Calu3 (cell line): ENCODE measurements at regions not wholly inside any gene's neighbourhood (a gene's known extent, or its start where the extent isn't known, plus 50 kb on each side); places are given as distances from the start of the nearest gene placed in this dataset.

ENCODE experiments used
- BruUV-seq: library from RNA; stranded (reverse); fragments of 400-500 nt; replicated peaks from 2 replicates; lab custom pipeline; 2021; lab: Mats Ljungman, UMichigan
- CTCF ChIA-PET: fragments of 300-600 bp; sonication (Branson Sonifier 250); formaldehyde crosslinking; loops from one replicate; lab custom pipeline; 2022; ENCODE audit warnings: antibody characterized with exemption; lab: Charles Lee
- DNase-seq: peaks from one replicate; pipeline ENCODE4 v3.0.0; 2022
- H3K27ac Mint-ChIP-seq: one replicate; pipeline ENCODE4 v1.8.0; 2022; ENCODE audit warnings: mixed read lengths; ENCODE audit not compliant: unreplicated experiment
- H3K27me3 Mint-ChIP-seq: one replicate; pipeline ENCODE4 v1.8.0; 2022; ENCODE audit warnings: mixed read lengths; ENCODE audit not compliant: unreplicated experiment
- H3K36me3 Mint-ChIP-seq: one replicate; pipeline ENCODE4 v1.8.0; 2022; ENCODE audit warnings: mild to moderate bottlenecking, moderate library complexity, mixed read lengths; ENCODE audit not compliant: insufficient read depth, unreplicated experiment
- H3K4me1 Mint-ChIP-seq: one replicate; pipeline ENCODE4 v1.8.0; 2022; ENCODE audit warnings: mild to moderate bottlenecking, low read depth, mixed read lengths; ENCODE audit not compliant: unreplicated experiment
- H3K4me3 Mint-ChIP-seq: one replicate; pipeline ENCODE4 v1.8.0; 2022; ENCODE audit warnings: mild to moderate bottlenecking, low read depth, moderate library complexity, mixed read lengths; ENCODE audit not compliant: unreplicated experiment
- H3K9me3 Mint-ChIP-seq: one replicate; pipeline ENCODE4 v1.8.0; 2022; ENCODE audit warnings: low read depth, mixed read lengths; ENCODE audit not compliant: unreplicated experiment
- intact Hi-C: fragments of 100-400 bp; cut with micrococcal nuclease; formaldehyde crosslinking; loops from one replicate; pipeline ENCODE4 v1.10.0; 2022; ENCODE audit not compliant: unreplicated experiment
- TF ChIP-seq, protein P1 (sequence below): fragments of 200-600 bp; IDR thresholded peaks from one replicate; pipeline ENCODE4 v1.8.0; 2022; ENCODE audit warnings: antibody characterized with exemption; ENCODE audit not compliant: unreplicated experiment

- BruUV-seq: no TSS peak
- Mint-ChIP-seq H3K9me3 (no peaks in the 10 kb centered on the region), H3K27me3 (no peaks in the 10 kb centered on the region), H3K36me3 (no peaks in the 10 kb centered on the region), H3K4me1 (no peaks in the 10 kb centered on the region), H3K4me3 (no peak overlapping the region), H3K27ac (no peak overlapping the region)
- CTCF ChIA-PET: no interaction called here
- no peak for DNase-seq
- TF ChIP-seq, protein P1, sequence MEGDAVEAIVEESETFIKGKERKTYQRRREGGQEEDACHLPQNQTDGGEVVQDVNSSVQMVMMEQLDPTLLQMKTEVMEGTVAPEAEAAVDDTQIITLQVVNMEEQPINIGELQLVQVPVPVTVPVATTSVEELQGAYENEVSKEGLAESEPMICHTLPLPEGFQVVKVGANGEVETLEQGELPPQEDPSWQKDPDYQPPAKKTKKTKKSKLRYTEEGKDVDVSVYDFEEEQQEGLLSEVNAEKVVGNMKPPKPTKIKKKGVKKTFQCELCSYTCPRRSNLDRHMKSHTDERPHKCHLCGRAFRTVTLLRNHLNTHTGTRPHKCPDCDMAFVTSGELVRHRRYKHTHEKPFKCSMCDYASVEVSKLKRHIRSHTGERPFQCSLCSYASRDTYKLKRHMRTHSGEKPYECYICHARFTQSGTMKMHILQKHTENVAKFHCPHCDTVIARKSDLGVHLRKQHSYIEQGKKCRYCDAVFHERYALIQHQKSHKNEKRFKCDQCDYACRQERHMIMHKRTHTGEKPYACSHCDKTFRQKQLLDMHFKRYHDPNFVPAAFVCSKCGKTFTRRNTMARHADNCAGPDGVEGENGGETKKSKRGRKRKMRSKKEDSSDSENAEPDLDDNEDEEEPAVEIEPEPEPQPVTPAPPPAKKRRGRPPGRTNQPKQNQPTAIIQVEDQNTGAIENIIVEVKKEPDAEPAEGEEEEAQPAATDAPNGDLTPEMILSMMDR: no peak
- intact Hi-C loops: no loop called here
Measured at GRCh38 chr4:120236873-120237272, 170.2 kb upstream of the MAD2L1 start.

- intact Hi-C loops: no loop called here
- Mint-ChIP-seq H3K27ac (no peak overlapping the region), H3K4me1 (no peaks in the 10 kb centered on the region), H3K4me3 (no peak overlapping the region), H3K27me3 (no peaks in the 10 kb centered on the region), H3K9me3 (no peaks in the 10 kb centered on the region), H3K36me3 (no peaks in the 10 kb centered on the region)
- DNase-seq: no peak
- TF ChIP-seq, protein P1: no peak
- CTCF ChIA-PET: no interaction called here
- BruUV-seq: no TSS peak
Measured at GRCh38 chr4:120232050-120232449, 165.4 kb upstream of the MAD2L1 start.

GRCh38 chr4:120228086-120228485, 161.4 kb upstream of the MAD2L1 start:
- H3K4me1 Mint-ChIP-seq: no peaks in the 10 kb centered on the region
- no peak overlapping the region for H3K4me3 Mint-ChIP-seq
- TF ChIP-seq, protein P1: no peak
- no peaks in the 10 kb centered on the region for H3K9me3 Mint-ChIP-seq
- DNase-seq: no peak
- no peaks in the 10 kb centered on the region for H3K36me3 Mint-ChIP-seq
- no peaks in the 10 kb centered on the region for H3K27me3 Mint-ChIP-seq
- CTCF ChIA-PET: no interaction called here
- H3K27ac Mint-ChIP-seq: no peak overlapping the region
- intact Hi-C loops: no loop called here
- BruUV-seq: no TSS peak

GRCh38 chr4:120227554-120227953, 160.9 kb upstream of the MAD2L1 start:
- Mint-ChIP-seq H3K4me1 (no peaks in the 10 kb centered on the region), H3K4me3 (no peak overlapping the region), H3K36me3 (no peaks in the 10 kb centered on the region), H3K9me3 (no peaks in the 10 kb centered on the region), H3K27ac (no peak overlapping the region), H3K27me3 (no peaks in the 10 kb centered on the region)
- intact Hi-C loops: no loop called here
- no TSS peak for BruUV-seq
- DNase-seq: no peak
- CTCF ChIA-PET: no interaction called here
- TF ChIP-seq, protein P1: no peak
